Pancreas (tissue), 10 donors: ENCODE measurements at regions not wholly inside any gene's neighbourhood (a gene's known extent, or its start where the extent isn't known, plus 50 kb on each side); places are given as distances from the start of the nearest gene placed in this dataset.

Source experiments
- ATAC-seq, 4 donors: fragments of 200-7000 bp; cut with Tn5 transposase; one replicate each; pipeline versions ENCODE4 v1.8.0 to v1.9.1; 2020; ENCODE audit warnings: mild to moderate bottlenecking in 4 of 4, moderate library complexity in 4 of 4
- DNase-seq, 6 donors: peaks; one replicate each; pipeline ENCODE4 v3.0.0-alpha.2; 2020
- FAIRE-seq: peaks from 2 replicates; lab custom pipeline; 2012; peaks lifted over from hg19 to GRCh38; lab: Jason Lieb, UNC
- H3K27ac ChIP-seq, 4 donors: fragments of 200-600 bp; sonication (generic); 1 replicate in 3 of 4; 2 replicates in 1 of 4; pipeline versions ENCODE4 v1.5.0 to v1.8.0; 2020
- H3K27me3 ChIP-seq, 4 donors: fragments of 200-600 bp; one replicate each; pipeline ENCODE4 v1.8.0; 2021
- H3K36me3 ChIP-seq, 3 donors: fragments of 200-600 bp; sonication (generic) in 1 of 3; one replicate each; pipeline versions ENCODE4 v1.5.0 to v1.8.0; 2020 to 2021
- H3K4me1 ChIP-seq, 3 donors: fragments of 200-600 bp; one replicate each; pipeline ENCODE4 v1.8.0; 2021
- H3K4me3 ChIP-seq, 4 donors: fragments of 200-600 bp; sonication (generic) in 2 of 4; one replicate each; pipeline versions ENCODE4 v1.5.0 to v1.8.0; 2020 to 2021
- H3K9me3 ChIP-seq, 4 donors: fragments of 200-600 bp; one replicate each; pipeline ENCODE4 v1.8.0; 2021
- CTCF ChIP-seq, 4 donors: fragments of 200-600 bp; sonication (generic) in 3 of 4; IDR thresholded peaks; one replicate each; pipeline versions ENCODE4 v1.5.0 to v1.8.0; 2021; ENCODE audit warnings: antibody characterized with exemption in 4 of 4
- WGBS, 2 donors: extraction: QIAGEN DNeasy Blood & Tissue Kit; methylation state at CpG; one replicate each; pipeline ENCODE4 v1.1.7; 2013; 5-methylcytosine and 5-hydroxymethylcytosine counted together
- intact Hi-C, 3 donors: fragments of 100-400 bp; cut with DNase I; formaldehyde crosslinking; loops; one replicate each; pipeline versions ENCODE4 v1.11.1 to v1.14.2; 2022
- donor health status: healthy with polysubstance abuse.
- donor health status: DM: no; HTN: no; CAD: no; lungs with moderate emphysema.
- donor health status: DM: no; HTN: no; CAD: no.
- donor health status: control.
- donor health status: control.
- donor health status: Bipolar disorder and iron deficiency.
- donor health status: DM: yes; HTN: yes; CAD: no.
- donor health status: DM: no; HTN: no; CAD: no.
- donor health status: DM: no; HTN: no; CAD: no.
- donor health status: DM: yes; HTN: yes; CAD: no.

- no peak for DNase-seq
- H3K4me3 ChIP-seq, result no peak overlapping the region
- no peak for TF ChIP-seq CTCF (IDR thresholded peaks at IDR 0.05)
- no peak for FAIRE-seq
- no peaks in the 10 kb centered on the region for H3K36me3 ChIP-seq
- no peaks in the 10 kb centered on the region for H3K9me3 ChIP-seq
- intact Hi-C loops, result no loop called here
- ATAC-seq, result no peak
- no peak overlapping the region for H3K27ac ChIP-seq
- H3K4me1 ChIP-seq, result no peaks in the 10 kb centered on the region
- H3K27me3 ChIP-seq, result no peaks in the 10 kb centered on the region
- 85 to 90% methylated on average over 6 of the region's 6 CpGs for WGBS, 2 donors
Measured at GRCh38 chr9:86648828-86649170, 294.6 kb upstream of the TUT7 start.

DNA sequence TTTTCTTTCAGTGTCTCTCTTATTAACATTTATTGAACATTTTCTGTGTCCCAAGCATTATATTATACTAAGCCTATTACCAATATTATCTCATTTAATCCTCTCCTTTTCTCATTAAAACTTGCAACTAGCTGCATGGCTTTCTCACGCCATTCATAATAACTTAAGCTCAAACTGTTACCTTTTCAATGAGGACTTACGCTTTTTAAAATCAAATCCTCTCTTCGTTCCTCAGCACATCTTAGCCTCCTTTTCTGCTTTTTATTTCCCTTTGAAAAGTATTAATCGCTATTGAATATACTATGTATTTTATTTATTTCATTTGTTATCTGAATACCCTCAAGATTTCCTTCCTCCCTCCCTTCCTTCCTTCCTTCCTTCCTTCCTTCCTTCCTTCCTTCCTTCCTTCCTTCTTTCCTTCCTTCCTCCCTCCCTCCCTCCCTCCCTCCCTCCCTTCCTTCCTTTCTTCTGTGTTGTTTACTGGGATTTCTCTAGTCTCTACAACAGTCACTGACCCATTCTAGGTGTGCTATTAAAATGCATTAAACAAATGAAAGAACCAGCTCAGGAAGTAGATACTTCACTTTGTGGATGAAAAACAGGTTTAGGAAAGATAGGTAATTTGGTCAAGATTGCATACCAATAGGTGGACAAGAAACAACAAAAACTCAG, 294.1 kb upstream of the TUT7 start:
- Histone ChIP-seq H3K27me3 (no peaks in the 10 kb centered on the region), H3K9me3 (no peaks in the 10 kb centered on the region), H3K27ac (no peak overlapping the region), H3K4me1 (no peaks in the 10 kb centered on the region), H3K36me3 (no peaks in the 10 kb centered on the region), H3K4me3 (no peak overlapping the region)
- TF ChIP-seq CTCF (IDR thresholded peaks at IDR 0.05), result no peak
- no peak for DNase-seq
- 94 to 97% methylated on average over 4 of the region's 4 CpGs for WGBS, 2 donors
- intact Hi-C loops, result no loop called here
- ATAC-seq, result no peak
- FAIRE-seq, result no peak

DNA sequence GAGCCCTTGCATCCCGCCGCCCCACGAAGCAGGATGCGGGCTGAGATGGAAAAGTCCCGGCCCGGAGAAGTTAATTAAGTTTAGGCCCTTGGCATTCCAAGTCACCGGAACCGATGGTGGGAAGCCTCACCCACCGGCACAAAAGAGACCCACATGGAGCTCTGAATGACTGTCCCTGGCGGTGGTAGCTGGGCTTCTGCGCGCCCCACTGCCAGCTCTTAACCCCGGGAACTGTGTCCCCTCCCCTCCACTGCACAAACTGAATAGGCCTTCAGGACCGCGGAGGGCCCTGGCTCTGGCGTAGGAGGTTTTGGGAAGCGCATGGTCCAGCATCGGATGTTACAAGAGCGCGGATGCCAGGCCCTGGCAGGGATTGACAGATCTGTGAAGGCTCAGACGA, 291.1 kb upstream of the TUT7 start:
- Histone ChIP-seq H3K9me3 (no peaks in the 10 kb centered on the region), H3K4me3 (no peak overlapping the region), H3K27me3 (no peaks in the 10 kb centered on the region), H3K4me1 (peaks cover 0 to 5% (median under 1%) of the 10 kb centered on the region in 3 donors), H3K36me3 (no peaks in the 10 kb centered on the region), H3K27ac (no peak overlapping the region)
- ATAC-seq (no peak), FAIRE-seq (no peak), DNase-seq (no peak)
- no peak for TF ChIP-seq CTCF (IDR thresholded peaks at IDR 0.05)
- 92 to 94% methylated on average over 21 of the region's 21 CpGs for WGBS, 2 donors
- intact Hi-C loops, result no loop called here

- Histone ChIP-seq H3K4me1 (peaks cover 6 to 11% (median 7%) of the 10 kb centered on the region in 3 donors), H3K9me3 (no peaks in the 10 kb centered on the region), H3K27ac (no peak overlapping the region), H3K27me3 (no peaks in the 10 kb centered on the region), H3K4me3 (no peak overlapping the region), H3K36me3 (no peaks in the 10 kb centered on the region)
- ATAC-seq (no peak), FAIRE-seq (no peak), DNase-seq (no peak)
- intact Hi-C loops, result no loop called here
- no peak for TF ChIP-seq CTCF (IDR thresholded peaks at IDR 0.05)
- 90% methylated on average over 4 of the region's 4 CpGs for WGBS, 2 donors
Measured at GRCh38 chr9:86644675-86645034, 290.4 kb upstream of the TUT7 start.

DNA sequence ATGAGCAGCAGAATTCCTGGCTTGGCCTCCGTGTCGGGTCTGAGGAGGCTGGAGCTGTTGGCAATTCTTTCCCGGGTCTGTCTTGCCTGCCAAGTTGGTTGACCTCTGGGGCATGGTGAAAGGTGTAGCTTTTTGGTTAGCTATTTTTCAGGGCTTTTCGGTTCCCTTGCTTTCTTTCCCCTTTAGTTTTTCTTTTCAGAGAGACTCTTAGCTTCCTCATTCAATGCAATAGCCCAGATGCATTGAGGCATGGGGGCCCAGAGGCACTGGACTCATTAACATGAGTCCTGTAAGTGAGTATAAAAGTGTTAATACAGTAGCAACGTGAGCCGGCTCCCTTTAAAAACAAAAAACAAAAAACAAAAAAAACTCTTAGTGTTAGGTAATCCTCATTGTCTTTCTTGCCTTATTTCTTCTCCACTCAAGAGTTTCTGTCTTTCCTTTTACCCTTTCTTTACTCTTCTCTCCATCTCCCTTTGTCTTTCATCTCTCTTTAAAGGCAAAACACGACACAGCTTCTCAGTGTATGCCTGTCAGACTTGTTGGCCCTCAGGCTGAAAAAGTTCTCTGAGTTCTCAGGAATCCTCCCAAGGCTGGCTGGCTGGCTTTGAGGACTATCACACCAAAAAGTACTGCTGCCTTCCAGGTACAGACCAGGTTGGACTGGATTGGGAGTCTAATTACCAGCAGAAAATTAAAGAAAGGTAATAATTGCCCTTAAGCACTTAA, 289.9 kb upstream of the TUT7 start:
- Histone ChIP-seq H3K27me3 (no peaks in the 10 kb centered on the region), H3K4me3 (no peak overlapping the region)

More for the DNA sequence above, 289.9 kb upstream of the TUT7 start:
- no peak for DNase-seq
- Histone ChIP-seq H3K36me3 (no peaks in the 10 kb centered on the region), H3K27ac (no peak overlapping the region), H3K4me1 (peaks cover 6 to 12% (median 8%) of the 10 kb centered on the region in 3 donors), H3K9me3 (no peaks in the 10 kb centered on the region)
- ATAC-seq, result no peak
- TF ChIP-seq CTCF (IDR thresholded peaks at IDR 0.05), result no peak
- 86 to 87% methylated on average over 7 of the region's 7 CpGs for WGBS, 2 donors
- no peak for FAIRE-seq
- intact Hi-C loops, result no loop called here
